ENCODE measurements at regions not wholly inside any gene's neighbourhood (a gene's known extent, or its start where the extent isn't known, plus 50 kb on each side); places are given as distances from the start of the nearest gene placed in this dataset.

DNA sequence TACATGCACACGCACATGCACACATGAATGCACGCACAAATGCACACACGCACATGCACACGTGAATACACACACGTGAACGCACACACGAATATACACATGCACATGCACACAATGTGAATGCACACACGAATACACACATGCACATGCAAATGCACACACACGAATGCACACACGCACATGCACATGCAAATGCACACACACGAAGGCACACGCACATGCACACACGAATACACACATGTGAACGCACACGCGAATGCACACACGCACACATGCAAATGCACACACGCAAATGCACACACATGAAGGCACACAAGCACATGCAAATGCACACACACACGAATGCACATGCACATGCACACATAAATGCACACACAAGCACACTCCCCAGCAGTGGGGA, 68.6 kb upstream of the GPC1 start:
- Histone ChIP-seq H3K4me1 (peaks cover 21% of the 10 kb centered on the region), H3K27ac (no peak overlapping the region), H3K9me3 (no peaks in the 10 kb centered on the region), H3K4me3 (no peak overlapping the region), H3K36me3 (no peaks in the 10 kb centered on the region), H3K27me3 (no peaks in the 10 kb centered on the region)
- DNase-seq (ENCODE audit: extremely low spot score in 2 of 2): no peak
- TF ChIP-seq POLR2AphosphoS5 (IDR thresholded peaks at IDR 0.05; ENCODE audit: insufficient read depth in 1 of 2, low read depth in 1 of 2) (no peak), POLR2A (IDR thresholded peaks at IDR 0.05) (no peak)
- TF ChIP-seq, protein P1, sequence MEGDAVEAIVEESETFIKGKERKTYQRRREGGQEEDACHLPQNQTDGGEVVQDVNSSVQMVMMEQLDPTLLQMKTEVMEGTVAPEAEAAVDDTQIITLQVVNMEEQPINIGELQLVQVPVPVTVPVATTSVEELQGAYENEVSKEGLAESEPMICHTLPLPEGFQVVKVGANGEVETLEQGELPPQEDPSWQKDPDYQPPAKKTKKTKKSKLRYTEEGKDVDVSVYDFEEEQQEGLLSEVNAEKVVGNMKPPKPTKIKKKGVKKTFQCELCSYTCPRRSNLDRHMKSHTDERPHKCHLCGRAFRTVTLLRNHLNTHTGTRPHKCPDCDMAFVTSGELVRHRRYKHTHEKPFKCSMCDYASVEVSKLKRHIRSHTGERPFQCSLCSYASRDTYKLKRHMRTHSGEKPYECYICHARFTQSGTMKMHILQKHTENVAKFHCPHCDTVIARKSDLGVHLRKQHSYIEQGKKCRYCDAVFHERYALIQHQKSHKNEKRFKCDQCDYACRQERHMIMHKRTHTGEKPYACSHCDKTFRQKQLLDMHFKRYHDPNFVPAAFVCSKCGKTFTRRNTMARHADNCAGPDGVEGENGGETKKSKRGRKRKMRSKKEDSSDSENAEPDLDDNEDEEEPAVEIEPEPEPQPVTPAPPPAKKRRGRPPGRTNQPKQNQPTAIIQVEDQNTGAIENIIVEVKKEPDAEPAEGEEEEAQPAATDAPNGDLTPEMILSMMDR (IDR thresholded peaks at IDR 0.05): no peak
- intact Hi-C loops (cut with DNase I): no loop called here

DNA sequence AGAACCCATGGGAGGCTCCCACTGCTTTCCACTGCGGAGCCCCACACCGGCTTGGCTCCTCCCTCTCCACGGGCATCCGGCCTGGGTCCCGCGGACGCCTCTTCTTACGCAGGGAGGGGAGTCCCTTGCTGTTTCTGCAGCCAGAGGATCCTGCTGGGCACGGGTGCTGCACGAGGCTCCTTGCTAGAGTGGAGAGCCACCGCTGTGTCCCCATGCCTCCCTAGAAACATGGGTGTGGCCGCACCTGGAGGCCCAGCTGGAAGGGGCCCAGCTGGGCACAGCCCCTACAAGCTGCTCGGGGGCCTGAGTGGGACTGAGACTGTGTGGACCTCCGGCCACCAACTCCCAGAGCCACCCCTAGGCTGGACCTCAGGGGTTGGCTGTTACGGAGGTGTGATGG, 67.7 kb upstream of the GPC1 start:
- TF ChIP-seq, protein P1 (IDR thresholded peaks at IDR 0.05): no peak
- TF ChIP-seq POLR2AphosphoS5 (IDR thresholded peaks at IDR 0.05; ENCODE audit: insufficient read depth in 1 of 2, low read depth in 1 of 2) (no peak), POLR2A (IDR thresholded peaks at IDR 0.05) (no peak)
- H3K36me3 ChIP-seq: no peaks in the 10 kb centered on the region
- DNase-seq (ENCODE audit: extremely low spot score in 2 of 2): no peak
- intact Hi-C loops (cut with DNase I): no loop called here
- no peak overlapping the region for H3K4me3 ChIP-seq
- H3K27ac ChIP-seq: no peak overlapping the region
- H3K27me3 ChIP-seq: no peaks in the 10 kb centered on the region
- no peaks in the 10 kb centered on the region for H3K9me3 ChIP-seq
- H3K4me1 ChIP-seq: peaks cover 28% of the 10 kb centered on the region

GRCh38 chr2:240368781-240369331, 66.6 kb upstream of the GPC1 start:
- H3K36me3 ChIP-seq: no peaks in the 10 kb centered on the region
- no peaks in the 10 kb centered on the region for H3K27me3 ChIP-seq
- H3K4me1 ChIP-seq: peaks cover 32% of the 10 kb centered on the region
- H3K4me3 ChIP-seq: no peak overlapping the region
- intact Hi-C loops (cut with DNase I): no loop called here
- H3K27ac ChIP-seq: no peak overlapping the region
- no peaks in the 10 kb centered on the region for H3K9me3 ChIP-seq
- no peak for DNase-seq (ENCODE audit: extremely low spot score in 2 of 2)
- TF ChIP-seq, protein P1 (IDR thresholded peaks at IDR 0.05): no peak
- no peak for TF ChIP-seq POLR2AphosphoS5 (IDR thresholded peaks at IDR 0.05; ENCODE audit: insufficient read depth in 1 of 2, low read depth in 1 of 2)

DNA sequence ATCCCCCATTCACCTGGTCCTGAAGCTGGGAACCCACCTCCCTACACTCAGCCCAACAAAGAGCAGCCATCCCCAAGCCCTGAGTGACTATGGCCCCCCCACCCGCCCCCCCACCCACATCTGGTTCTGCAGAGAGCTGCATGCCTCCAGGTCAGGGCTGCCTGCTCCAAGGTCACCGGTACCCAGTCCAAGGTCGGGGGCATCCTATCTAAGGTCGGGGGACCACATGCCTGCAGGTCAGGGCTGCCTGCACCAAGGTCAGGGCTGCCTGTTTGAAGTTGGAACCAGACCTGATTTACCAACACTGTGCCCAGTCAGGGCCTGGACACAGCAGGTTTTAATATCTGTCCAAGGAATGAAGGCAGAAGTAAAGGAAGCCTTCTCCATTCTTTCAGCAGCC, 66.1 kb upstream of the GPC1 start:
- TF ChIP-seq POLR2A (IDR thresholded peaks at IDR 0.05): no peak
- TF ChIP-seq POLR2AphosphoS5 (IDR thresholded peaks at IDR 0.05; ENCODE audit: insufficient read depth in 1 of 2, low read depth in 1 of 2): no peak
- TF ChIP-seq, protein P1 (IDR thresholded peaks at IDR 0.05): no peak
- Histone ChIP-seq H3K4me3 (no peak overlapping the region), H3K27ac (peak overlapping the region; percentile 70), H3K9me3 (no peaks in the 10 kb centered on the region), H3K4me1 (peaks cover 36% of the 10 kb centered on the region), H3K36me3 (no peaks in the 10 kb centered on the region), H3K27me3 (no peaks in the 10 kb centered on the region)
- DNase-seq (ENCODE audit: extremely low spot score in 2 of 2): no peak
- intact Hi-C loops (cut with DNase I): no loop called here

GRCh38 chr2:240369801-240370585, 65.5 kb upstream of the GPC1 start:
- intact Hi-C loops (cut with DNase I): no loop called here
- Histone ChIP-seq H3K9me3 (no peaks in the 10 kb centered on the region), H3K27ac (peak overlapping the region; percentile 70), H3K4me3 (no peak overlapping the region), H3K27me3 (no peaks in the 10 kb centered on the region), H3K4me1 (peaks cover 42% of the 10 kb centered on the region), H3K36me3 (no peaks in the 10 kb centered on the region)
- DNase-seq (ENCODE audit: extremely low spot score in 2 of 2): no peak
- TF ChIP-seq POLR2AphosphoS5 (IDR thresholded peaks at IDR 0.05; ENCODE audit: insufficient read depth in 1 of 2, low read depth in 1 of 2): peak; percentile 19 to 60
- TF ChIP-seq, protein P1 (IDR thresholded peaks at IDR 0.05): no peak
- TF ChIP-seq POLR2A (IDR thresholded peaks at IDR 0.05): no peak
